A549 (cell line): ENCODE measurements at regions not wholly inside any gene's neighbourhood (a gene's known extent, or its start where the extent isn't known, plus 50 kb on each side); places are given as distances from the start of the nearest gene placed in this dataset.

Experiments
- ATAC-seq, 2 experiments: fragments of 200-7000 bp in 1 of 2; fragments of >200 bp in 1 of 2; cut with Nextera tagmentation in 1 of 2; cut with Tn5 transposase in 1 of 2; 3 replicates each; pipeline versions ENCODE4 v1.8.0 to v1.9.1; 2018 to 2020; ENCODE audit warnings: mild to moderate bottlenecking in 1 of 2, moderate library complexity in 1 of 2
- CTCF ChIA-PET: fragments of 300-600 bp; sonication (Branson Sonifier 250); formaldehyde crosslinking; extraction: SDS; loops from one replicate; lab custom pipeline; 2021; ENCODE audit warnings: antibody characterized with exemption, inconsistent platforms; lab: Yijun Ruan, JAX
- POLR2A ChIA-PET: fragments of 350-600 bp; formaldehyde crosslinking; extraction: SDS; loops from one replicate; lab custom pipeline; 2021; ENCODE audit warnings: antibody characterized with exemption, inconsistent platforms; lab: Yijun Ruan, JAX
- DNase-seq, 2 experiments: peaks; one replicate each; pipeline versions ENCODE4 v3.0.0 to v3.0.0-alpha.2; 2011 to 2016; ENCODE audit warnings: low read depth in 1 of 2, low spot score in 1 of 2
- FAIRE-seq: peaks from 2 replicates; lab custom pipeline; 2011; peaks lifted over from hg19 to GRCh38; lab: Jason Lieb, UNC
- H3K27ac ChIP-seq, 2 experiments: fragments of >200 bp; sonication (Bioruptor Twin); formaldehyde crosslinking; 3 replicates each; pipeline ENCODE4 v1.5.1; 2016 to 2017
- H3K4me1 ChIP-seq: fragments of >200 bp; sonication (Bioruptor Twin); formaldehyde crosslinking; 3 replicates; pipeline ENCODE4 v1.6.1; 2016
- H3K4me2 ChIP-seq: fragments of >200 bp; sonication (Bioruptor Twin); formaldehyde crosslinking; 3 replicates; pipeline ENCODE4 v1.6.1; 2016
- H3K4me3 ChIP-seq: fragments of >200 bp; sonication (Bioruptor Twin); formaldehyde crosslinking; 3 replicates; pipeline ENCODE4 v1.5.1; 2016
- H3K9me3 ChIP-seq: fragments of >200 bp; sonication (Bioruptor Twin); formaldehyde crosslinking; 3 replicates; pipeline ENCODE4 v1.6.1; 2016
- BCL3 ChIP-seq: fragments of >200 bp; sonication (Bioruptor Twin); formaldehyde crosslinking; IDR thresholded peaks from 3 replicates; pipeline ENCODE4 v1.6.1; 2016
- BHLHE40 ChIP-seq: IDR thresholded peaks from 2 replicates; pipeline ENCODE4 v1.6.1; 2012; ENCODE audit warnings: low read depth, low read length, inconsistent platforms
- CBX2 ChIP-seq: fragments of 200-600 bp; sonication (generic); IDR thresholded peaks from 2 replicates; pipeline ENCODE4 v1.6.1; 2016; ENCODE audit warnings: low read depth, mild to moderate bottlenecking, borderline replicate concordance
- CEBPB ChIP-seq, 2 experiments: fragments of >200 bp in 1 of 2; sonication (Bioruptor Twin) in 1 of 2; formaldehyde crosslinking in 1 of 2; IDR thresholded peaks; 2 replicates each; pipeline ENCODE4 v1.6.1; 2012 to 2016
- CTCF ChIP-seq: fragments of >200 bp; sonication (Bioruptor Twin); formaldehyde crosslinking; IDR thresholded peaks from 3 replicates; pipeline ENCODE4 v1.5.1; 2016
- EHMT2 ChIP-seq: fragments of 200-600 bp; sonication (generic); IDR thresholded peaks from 2 replicates; pipeline ENCODE4 v1.6.1; 2016; ENCODE audit warnings: antibody characterized with exemption, low read depth, mild to moderate bottlenecking, moderate library complexity
- FOSB ChIP-seq: fragments of 250-450 bp; sonication (Bioruptor Pico); IDR thresholded peaks from 2 replicates; pipeline ENCODE4 v1.5.0; 2020; ENCODE audit warnings: mild to moderate bottlenecking, moderate library complexity
- GATA3 ChIP-seq: IDR thresholded peaks from 2 replicates; pipeline ENCODE4 v1.6.1; 2012; ENCODE audit warnings: borderline replicate concordance
- HDAC2 ChIP-seq: fragments of 200-600 bp; sonication (generic); IDR thresholded peaks from 2 replicates; pipeline ENCODE4 v1.6.1; 2016
- HES2 ChIP-seq: fragments of >200 bp; sonication (Bioruptor Twin); formaldehyde crosslinking; IDR thresholded peaks from 2 replicates; pipeline ENCODE4 v1.6.1; 2016
- HEYL ChIP-seq: fragments of 250-450 bp; sonication (Bioruptor Pico); IDR thresholded peaks from 2 replicates; pipeline ENCODE4 v1.8.0; 2021; ENCODE audit warnings: mild to moderate bottlenecking, moderate library complexity
- MAFK ChIP-seq: fragments of 450-650 bp; IDR thresholded peaks from 2 replicates; pipeline ENCODE4 v1.6.1; 2014; ENCODE audit not compliant: partially characterized antibody
- MYC ChIP-seq: IDR thresholded peaks from 2 replicates; pipeline ENCODE4 v1.6.1; 2012; ENCODE audit warnings: mild to moderate bottlenecking, inconsistent platforms, low read length, improper control_type of control experiment, borderline replicate concordance
- NFE2L2 ChIP-seq: fragments of 150-350 bp; conservative IDR thresholded peaks from 2 replicates; pipeline ENCODE4 v1.6.1; 2014; ENCODE audit warnings: low read length
- POLR2AphosphoS2 ChIP-seq: conservative IDR thresholded peaks from 2 replicates; pipeline ENCODE4 v1.6.1; 2012; ENCODE audit warnings: low read length, improper control_type of control experiment, inconsistent platforms
- RAD21 ChIP-seq, 2 experiments: fragments of >200 bp in 1 of 2; sonication (Bioruptor Twin) in 1 of 2; formaldehyde crosslinking in 1 of 2; IDR thresholded peaks in 1 of 2; conservative IDR thresholded peaks in 1 of 2; 2 replicates in 1 of 2; 3 replicates in 1 of 2; pipeline ENCODE4 v1.6.1; 2012 to 2018; ENCODE audit warnings: inconsistent platforms in 1 of 2
- RCOR1 ChIP-seq: fragments of 150-350 bp; IDR thresholded peaks from 2 replicates; pipeline ENCODE4 v1.6.1; 2014; ENCODE audit warnings: antibody characterized with exemption, low read length, low read depth
- REST ChIP-seq: fragments of 200-600 bp; sonication (generic); IDR thresholded peaks from 2 replicates; pipeline ENCODE4 v1.6.1; 2016; ENCODE audit warnings: antibody characterized with exemption, mild to moderate bottlenecking, moderate library complexity
- SREBF2 ChIP-seq: fragments of 450-650 bp; IDR thresholded peaks from 2 replicates; pipeline ENCODE4 v1.6.1; 2014; ENCODE audit warnings: mild to moderate bottlenecking, moderate library complexity
- TP53 ChIP-seq: fragments of 250-450 bp; sonication (Bioruptor Pico); IDR thresholded peaks from 2 replicates; pipeline ENCODE4 v1.5.0; 2021; ENCODE audit warnings: mild to moderate bottlenecking, moderate library complexity
- USF2 ChIP-seq: fragments of 450-650 bp; IDR thresholded peaks from 2 replicates; pipeline ENCODE4 v1.6.1; 2014; ENCODE audit warnings: antibody characterized with exemption
- WGBS: methylation state at CpG from one replicate; pipeline ENCODE4 v1.1.6; 2017; ENCODE audit errors: missing lambda C conversion rate; 5-methylcytosine and 5-hydroxymethylcytosine counted together

GRCh38 chr1:91589437-91589836 lies 88.8 kb downstream of the CDC7 start:
- DNase-seq (no peak), ATAC-seq (no peak)
- 0 out of 3 replicates have a peak, but pooled peaks cover 5% of the 10 kb centered on the region for H3K4me1 ChIP-seq
- TF ChIP-seq SREBF2 (no peak), HES2 (no peak), CTCF (no peak), RCOR1 (no peak), HDAC2 (no peak), REST (no peak), MAFK (no peak)
- TF ChIP-seq, all 56 proteins: peak for 0
- Histone ChIP-seq H3K4me2 (no peak overlapping the region), H3K27ac (no peak overlapping the region), H3K9me3 (no peaks in the 10 kb centered on the region), H3K4me3 (no peak overlapping the region)
- CTCF ChIA-PET = interaction anchor here (0.7 to 0.9 kb wide), 2 partner anchors 10 to 102 kb away, joined by 3 to 5 read pairs; no protein-coding TSS in a partner anchor
- POLR2A ChIA-PET = no interaction called here
- no peak for FAIRE-seq

- Histone ChIP-seq H3K4me1 (0 out of 3 replicates have a peak, but pooled peaks cover 5% of the 10 kb centered on the region), H3K27ac (no peak overlapping the region), H3K9me3 (no peaks in the 10 kb centered on the region), H3K4me3 (no peak overlapping the region), H3K4me2 (no peak overlapping the region)
- CTCF ChIA-PET = interaction anchor here (1.3 kb wide), 1 partner anchor 12 kb away, joined by 3 read pairs; no protein-coding TSS in a partner anchor
- ATAC-seq (no peak), FAIRE-seq (no peak), DNase-seq (no peak)
- WGBS = 90% methylated on average over 11 of the region's 13 CpGs
- TF ChIP-seq NFE2L2 (peak; percentile 70), MAFK (peak; percentile 96), BCL3 (no peak), SREBF2 (no peak)
- POLR2A ChIA-PET = no interaction called here
Observed at GRCh38 chr1:91591175-91591974, 90.7 kb downstream of the CDC7 start.

GRCh38 chr1:91592716-91593477 lies 92.2 kb downstream of the CDC7 start:
- CTCF ChIA-PET = interaction anchor here (1.3 kb wide), 1 partner anchor 14 kb away, joined by 3 read pairs; no protein-coding TSS in a partner anchor
- 83% methylated on average over 5 of the region's 5 CpGs for WGBS
- ATAC-seq = no peak
- Histone ChIP-seq H3K4me3 (no peak overlapping the region), H3K9me3 (no peaks in the 10 kb centered on the region), H3K4me2 (no peak overlapping the region), H3K4me1 (0 out of 3 replicates have a peak, but pooled peaks cover 5% of the 10 kb centered on the region), H3K27ac (no peak overlapping the region)
- DNase-seq = no peak
- no peak for FAIRE-seq
- POLR2A ChIA-PET = no interaction called here
- TF ChIP-seq EHMT2 (no peak), RAD21 (conservative IDR thresholded peaks at IDR 0.05 in 1 of 2, IDR thresholded peaks at IDR 0.05 in 1 of 2) (no peak), POLR2AphosphoS2 (no peak), MYC (no peak), CEBPB (IDR thresholded peaks at IDR 0.05) (no peak), GATA3 (no peak), CBX2 (no peak), BHLHE40 (no peak), USF2 (no peak), FOSB (CRISPR knock-in tag) (no peak), HEYL (CRISPR knock-in tag) (no peak), TP53 (CRISPR knock-in tag) (no peak)
